NCI-H2196 treated with DMSO at 0.1 percent for 48 hours (cell line): ENCODE measurements at regions not wholly inside any gene's neighbourhood (a gene's known extent, or its start where the extent isn't known, plus 50 kb on each side); places are given as distances from the start of the nearest gene placed in this dataset.
"Not testable (repeated sequence)": the region's sequence is repeated elsewhere in the genome, so short reads cannot be mapped to it uniquely, and the experiment has no call there.

Experiments used
- DNase-seq: peaks from one replicate; lab custom pipeline; 2025; ENCODE audit not compliant: unreplicated experiment; lab: John Stamatoyannopoulos, UW

GRCh38 chr1:102178480-102178879 lies 181.8 kb upstream of the OLFM3 start:
- DNase-seq: no peak

GRCh38 chr1:102174259-102174863 lies 177.6 kb upstream of the OLFM3 start:
- peak; percentile 2 for DNase-seq

GRCh38 chr1:102172200-102172599 lies 175.5 kb upstream of the OLFM3 start:
- DNase-seq: no peak

- DNase-seq: no peak
Measured at GRCh38 chr1:102163799-102164198, 167.1 kb upstream of the OLFM3 start.

- DNase-seq: no peak
Measured at GRCh38 chr1:102151242-102151641, 154.5 kb upstream of the OLFM3 start.

GRCh38 chr1:102120910-102121309 lies 124.2 kb upstream of the OLFM3 start:
- no peak for DNase-seq

GRCh38 chr1:102118150-102118549 lies 121.4 kb upstream of the OLFM3 start:
- no peak for DNase-seq

- no peak for DNase-seq
Measured at GRCh38 chr1:102110586-102110985, 113.9 kb upstream of the OLFM3 start.

- not testable (repeated sequence) for DNase-seq
Measured at GRCh38 chr1:102109493-102109892, 112.8 kb upstream of the OLFM3 start.

GRCh38 chr1:102107441-102107840 lies 110.7 kb upstream of the OLFM3 start:
- DNase-seq: no peak

GRCh38 chr1:102105931-102106550 lies 109.3 kb upstream of the OLFM3 start:
- no peak for DNase-seq

- no peak for DNase-seq
Measured at GRCh38 chr1:102103646-102104045, 106.9 kb upstream of the OLFM3 start.

- DNase-seq: no peak
Measured at GRCh38 chr1:102102276-102102780, 105.6 kb upstream of the OLFM3 start.

GRCh38 chr1:102100666-102101065 lies 103.9 kb upstream of the OLFM3 start:
- no peak for DNase-seq

- no peak for DNase-seq
Measured at GRCh38 chr1:102099916-102100315, 103.2 kb upstream of the OLFM3 start.

GRCh38 chr1:102098536-102098935 lies 101.8 kb upstream of the OLFM3 start:
- no peak for DNase-seq

GRCh38 chr1:102098081-102098480 lies 101.4 kb upstream of the OLFM3 start:
- DNase-seq: no peak

GRCh38 chr1:102097451-102097850 lies 100.7 kb upstream of the OLFM3 start:
- DNase-seq: no peak

GRCh38 chr1:102096162-102096561 lies 99.4 kb upstream of the OLFM3 start:
- no peak for DNase-seq

GRCh38 chr1:102089791-102090190 lies 93.1 kb upstream of the OLFM3 start:
- DNase-seq: no peak

GRCh38 chr1:102085896-102086295 lies 89.2 kb upstream of the OLFM3 start:
- no peak for DNase-seq

- DNase-seq: no peak
Measured at GRCh38 chr1:102084771-102085535, 88.2 kb upstream of the OLFM3 start.
